ENCODE measurements at regions not wholly inside any gene's neighbourhood (a gene's known extent, or its start where the extent isn't known, plus 50 kb on each side); places are given as distances from the start of the nearest gene placed in this dataset.
A peak's percentile ranks its signal among the peaks of the same experiment; 100 is the strongest.

DNA sequence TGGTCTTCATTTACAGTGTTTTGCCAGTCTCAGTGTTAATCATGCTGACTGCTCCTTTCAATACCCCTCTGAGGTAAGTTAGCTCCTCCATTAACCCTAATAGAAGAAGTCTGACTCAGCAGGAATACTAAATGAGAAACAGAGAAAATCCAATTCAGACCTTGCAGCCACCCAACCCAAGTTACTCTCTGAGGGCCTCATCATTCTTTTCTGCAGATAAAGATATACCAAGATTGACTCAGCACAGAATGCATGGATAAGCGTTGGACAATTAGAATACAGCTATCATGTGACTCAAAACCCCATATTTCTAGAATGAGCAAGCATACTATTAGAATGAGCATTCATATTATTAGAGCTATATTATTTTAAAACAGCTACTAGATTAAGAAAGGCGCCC is 389.1 kb upstream of the SGO1 start:
- no peak for DNase-seq (ENCODE audit: low read depth)
- no peak for TF ChIP-seq CTCF (IDR thresholded peaks at IDR 0.05; ENCODE audit: insufficient read depth, low read length, poor library complexity, severe bottlenecking)
- Histone ChIP-seq H3K36me3 (ENCODE audit: control insufficient read depth, insufficient read depth, low read length) (no peaks in the 10 kb centered on the region), H3K4me3 (ENCODE audit: low read depth, low read length) (no peak overlapping the region), H3K27me3 (ENCODE audit: control insufficient read depth, insufficient read depth, low read length) (no peaks in the 10 kb centered on the region)

- no peak for TF ChIP-seq CTCF (IDR thresholded peaks at IDR 0.05; ENCODE audit: insufficient read depth, low read length, poor library complexity, severe bottlenecking)
- no peaks in the 10 kb centered on the region for H3K36me3 ChIP-seq (ENCODE audit: control insufficient read depth, insufficient read depth, low read length)
- no peaks in the 10 kb centered on the region for H3K27me3 ChIP-seq (ENCODE audit: control insufficient read depth, insufficient read depth, low read length)
- peak; percentile 61 for DNase-seq (ENCODE audit: low read depth)
- no peak overlapping the region for H3K4me3 ChIP-seq (ENCODE audit: low read depth, low read length)
These were observed 388.7 kb upstream of the SGO1 start for GRCh38 chr3:20574746-20575145.

DNA sequence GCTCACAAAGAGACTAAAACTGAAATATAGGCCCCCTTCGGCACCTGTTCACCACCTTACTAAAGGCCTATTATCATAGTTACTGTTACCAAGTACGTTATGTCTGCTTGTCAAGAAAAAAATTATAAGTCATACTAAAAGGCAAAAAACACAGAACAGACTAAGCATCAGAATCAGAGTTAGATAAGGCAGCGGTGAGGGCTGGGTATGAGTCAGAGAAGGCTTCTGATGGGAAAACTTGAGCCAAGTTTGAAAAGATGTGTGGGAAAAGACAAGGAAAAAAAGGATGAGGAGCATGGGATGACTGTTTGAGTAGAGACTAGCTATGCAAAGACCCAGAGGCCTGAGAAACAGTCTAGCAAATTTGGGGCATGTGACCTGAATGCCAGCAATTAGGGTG is 387.2 kb upstream of the SGO1 start:
- H3K4me3 ChIP-seq (ENCODE audit: low read depth, low read length) = no peak overlapping the region
- H3K36me3 ChIP-seq (ENCODE audit: control insufficient read depth, insufficient read depth, low read length) = no peaks in the 10 kb centered on the region
- no peak for DNase-seq (ENCODE audit: low read depth)
- H3K27me3 ChIP-seq (ENCODE audit: control insufficient read depth, insufficient read depth, low read length) = no peaks in the 10 kb centered on the region
- no peak for TF ChIP-seq CTCF (IDR thresholded peaks at IDR 0.05; ENCODE audit: insufficient read depth, low read length, poor library complexity, severe bottlenecking)

- no peaks in the 10 kb centered on the region for H3K27me3 ChIP-seq (ENCODE audit: control insufficient read depth, insufficient read depth, low read length)
- TF ChIP-seq CTCF (IDR thresholded peaks at IDR 0.05; ENCODE audit: insufficient read depth, low read length, poor library complexity, severe bottlenecking) = no peak
- DNase-seq (ENCODE audit: low read depth) = no peak
These were observed 386.5 kb upstream of the SGO1 start for GRCh38 chr3:20572473-20572872.

GRCh38 chr3:20569310-20569709 is 383.3 kb upstream of the SGO1 start:
- no peak for TF ChIP-seq CTCF (IDR thresholded peaks at IDR 0.05; ENCODE audit: insufficient read depth, low read length, poor library complexity, severe bottlenecking)
- DNase-seq (ENCODE audit: low read depth) = no peak
- Histone ChIP-seq H3K27me3 (ENCODE audit: control insufficient read depth, insufficient read depth, low read length) (no peaks in the 10 kb centered on the region), H3K4me3 (ENCODE audit: low read depth, low read length) (no peak overlapping the region), H3K36me3 (ENCODE audit: control insufficient read depth, insufficient read depth, low read length) (no peaks in the 10 kb centered on the region)

More at GRCh38 chr3:20572473-20572872, 386.5 kb upstream of the SGO1 start:
- no peak overlapping the region for H3K4me3 ChIP-seq (ENCODE audit: low read depth, low read length)
- no peaks in the 10 kb centered on the region for H3K36me3 ChIP-seq (ENCODE audit: control insufficient read depth, insufficient read depth, low read length)

GRCh38 chr3:20564966-20565365 is 379.0 kb upstream of the SGO1 start:
- no peak for TF ChIP-seq CTCF (IDR thresholded peaks at IDR 0.05; ENCODE audit: insufficient read depth, low read length, poor library complexity, severe bottlenecking)
- DNase-seq (ENCODE audit: low read depth) = no peak
- no peaks in the 10 kb centered on the region for H3K27me3 ChIP-seq (ENCODE audit: control insufficient read depth, insufficient read depth, low read length)
- H3K4me3 ChIP-seq (ENCODE audit: low read depth, low read length) = no peak overlapping the region
- H3K36me3 ChIP-seq (ENCODE audit: control insufficient read depth, insufficient read depth, low read length) = no peaks in the 10 kb centered on the region
